Aorta (tissue), 5 donors: ENCODE measurements at regions not wholly inside any gene's neighbourhood (a gene's known extent, or its start where the extent isn't known, plus 50 kb on each side); places are given as distances from the start of the nearest gene placed in this dataset.

ENCODE experiments used
- ATAC-seq: fragments of 200-7000 bp; cut with Tn5 transposase; one replicate; pipeline ENCODE4 v1.9.1; 2022; ENCODE audit warnings: moderate library complexity; ENCODE audit not compliant: low FRiP score
- DNase-seq, 2 donors: peaks; one replicate each; pipeline ENCODE4 v3.0.0-alpha.2; 2020
- H3K27ac ChIP-seq, 2 donors: one replicate each; pipeline ENCODE4 v1.5.1; 2013; ENCODE audit warnings: low read length in 2 of 2, mild to moderate bottlenecking in 2 of 2, moderate library complexity in 2 of 2, control low read depth in 1 of 2, inconsistent platforms in 1 of 2, low read depth in 1 of 2
- H3K27me3 ChIP-seq, 2 donors: one replicate each; pipeline ENCODE4 v1.6.1; 2013; ENCODE audit warnings: control low read depth in 1 of 2, low read length in 1 of 2, mild to moderate bottlenecking in 1 of 2, moderate library complexity in 1 of 2; ENCODE audit not compliant: insufficient read depth in 2 of 2, control insufficient read depth in 1 of 2
- H3K36me3 ChIP-seq, 2 donors: one replicate each; pipeline ENCODE4 v1.6.1; 2013; ENCODE audit warnings: control low read depth in 1 of 2, low read length in 1 of 2, mild to moderate bottlenecking in 1 of 2; ENCODE audit not compliant: insufficient read depth in 2 of 2, control insufficient read depth in 1 of 2
- H3K4me1 ChIP-seq, 2 donors: one replicate each; pipeline ENCODE4 v1.6.1; 2013; ENCODE audit warnings: low read length in 2 of 2, control low read depth in 1 of 2, mild to moderate bottlenecking in 1 of 2, moderate library complexity in 1 of 2; ENCODE audit not compliant: insufficient read depth in 2 of 2, control insufficient read depth in 1 of 2
- H3K4me3 ChIP-seq, 2 donors: one replicate each; pipeline ENCODE4 v1.5.1; 2013; ENCODE audit warnings: low read length in 2 of 2, control low read depth in 1 of 2, mild to moderate bottlenecking in 1 of 2
- H3K9me3 ChIP-seq: one replicate; pipeline ENCODE4 v1.6.1; 2013; ENCODE audit warnings: mild to moderate bottlenecking, low read length; ENCODE audit not compliant: control insufficient read depth
- WGBS, 2 donors: extraction: QIAGEN DNeasy Blood & Tissue Kit; methylation state at CpG; one replicate each; pipeline ENCODE4 v1.1.7; 2013; 5-methylcytosine and 5-hydroxymethylcytosine counted together
- intact Hi-C, 2 donors: fragments of 100-400 bp; cut with DNase I; formaldehyde crosslinking; loops; one replicate each; pipeline versions ENCODE4 v1.14.2 to v1.15.0; 2022
- donor health status: healthy with polysubstance abuse.
- donor health status: Bipolar disorder and iron deficiency.
- donor health status: DM: no; HTN: no; CAD: no.
- donor health status: DM: no; HTN: no; CAD: no.
- donor health status: DM: yes; HTN: yes; CAD: no.

DNA sequence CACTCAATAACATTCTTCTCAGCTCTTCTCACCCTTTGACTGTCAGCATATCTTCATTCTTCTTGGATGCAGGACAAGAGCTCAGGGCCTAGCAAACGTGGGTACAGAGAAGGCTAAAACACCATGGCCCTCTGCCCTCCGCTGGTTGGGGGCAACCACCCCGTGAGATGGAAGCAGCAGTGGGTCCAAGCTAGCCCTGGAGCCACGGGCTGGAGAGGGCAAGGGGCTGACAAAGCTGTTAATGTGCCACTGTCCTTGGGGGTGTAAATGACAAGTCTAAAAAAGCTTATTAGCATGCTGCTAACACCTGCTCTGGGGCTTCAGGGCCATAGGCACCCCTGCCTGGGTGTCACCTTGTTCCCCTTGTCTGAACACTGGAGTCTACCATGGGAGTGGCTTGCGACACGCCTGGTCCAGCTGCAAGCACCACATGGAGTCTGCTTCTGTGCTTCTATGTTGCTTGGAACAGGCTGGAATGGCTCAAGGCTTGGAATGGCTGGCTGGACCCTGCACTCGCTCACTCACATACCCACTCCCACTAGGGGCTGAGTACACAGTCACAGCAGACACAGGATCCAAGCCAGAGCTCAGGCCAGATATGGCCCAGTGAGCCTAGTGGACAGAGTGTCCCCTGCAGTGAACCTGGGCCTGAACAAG lies 246.0 kb downstream of the PCDH10 start:
- no peak overlapping the region for H3K4me3 ChIP-seq
- ATAC-seq (peak; percentile 12), DNase-seq (no peak)
- H3K27me3 ChIP-seq, result no peaks in the 10 kb centered on the region
- H3K4me1 ChIP-seq, result no peaks in the 10 kb centered on the region
- intact Hi-C loops, result no loop called here
- no peaks in the 10 kb centered on the region for H3K36me3 ChIP-seq
- peaks cover 1% of the 10 kb centered on the region for H3K9me3 ChIP-seq
- no peak overlapping the region for H3K27ac ChIP-seq
- 90% methylated on average over 7 of the region's 7 CpGs for WGBS, 2 donors

DNA sequence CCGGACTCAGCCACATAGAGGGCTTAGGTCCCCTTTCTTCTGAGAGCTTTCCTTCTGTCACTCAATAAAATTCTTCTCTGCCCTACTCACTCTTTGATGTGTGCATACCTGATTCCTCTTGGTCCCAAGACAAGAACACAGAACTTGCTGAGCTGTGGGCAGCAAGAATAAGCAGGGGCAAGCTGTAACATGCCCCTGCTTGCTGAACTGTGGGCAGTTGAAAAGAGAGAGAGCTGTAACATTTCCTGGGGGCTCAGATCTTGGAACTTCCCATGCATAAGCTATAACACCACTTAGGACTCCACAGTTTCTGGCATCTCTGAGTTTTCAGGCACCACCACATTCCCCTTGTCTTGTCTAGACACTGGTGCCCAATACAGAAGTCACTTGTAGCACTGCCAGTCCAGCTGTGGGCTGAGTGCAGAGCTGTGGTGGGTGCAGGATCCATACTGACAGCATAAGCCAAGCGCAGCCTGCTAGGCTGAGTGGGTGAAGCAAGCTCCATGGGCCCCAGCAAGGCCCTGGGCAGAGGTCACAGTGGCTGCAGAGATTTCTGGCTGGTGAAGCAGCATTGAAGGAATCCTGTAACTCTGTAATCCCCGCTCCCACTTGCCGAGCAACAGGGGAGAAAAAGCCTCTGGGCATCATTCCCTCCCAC lies 241.2 kb downstream of the PCDH10 start:
- Histone ChIP-seq H3K9me3 (peaks cover 1% of the 10 kb centered on the region), H3K4me1 (no peaks in the 10 kb centered on the region), H3K4me3 (no peak overlapping the region), H3K36me3 (no peaks in the 10 kb centered on the region), H3K27me3 (no peaks in the 10 kb centered on the region), H3K27ac (no peak overlapping the region)
- DNase-seq (no peak), ATAC-seq (peak; percentile 49)
- intact Hi-C loops, result no loop called here
- 92 to 95% methylated on average over 4 of the region's 4 CpGs for WGBS, 2 donors

DNA sequence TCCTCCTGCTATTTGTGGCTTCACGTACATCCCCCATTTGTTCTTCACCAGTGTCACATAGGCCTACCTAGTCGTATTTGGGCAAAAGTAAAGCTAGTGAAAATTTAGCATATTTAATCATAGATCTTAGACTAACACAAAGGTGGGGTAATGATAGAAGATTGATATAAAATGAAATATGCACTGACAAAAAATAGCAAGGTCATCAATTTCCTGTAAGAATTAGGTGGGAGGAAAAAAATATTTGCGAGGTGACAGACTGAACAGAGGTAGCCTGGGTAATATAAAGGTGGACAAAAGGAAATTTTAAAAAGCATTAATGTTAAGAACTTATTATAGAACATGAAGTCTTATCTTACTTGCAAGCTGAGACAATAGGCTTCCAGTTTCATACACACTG lies 239.9 kb downstream of the PCDH10 start:
- Histone ChIP-seq H3K9me3 (peaks cover 1% of the 10 kb centered on the region), H3K4me1 (no peaks in the 10 kb centered on the region), H3K36me3 (no peaks in the 10 kb centered on the region), H3K4me3 (no peak overlapping the region), H3K27ac (no peak overlapping the region), H3K27me3 (no peaks in the 10 kb centered on the region)
- ATAC-seq (no peak), DNase-seq (no peak)
- WGBS, 2 donors, result 87% methylated on average over 3 of the region's 3 CpGs
- intact Hi-C loops, result no loop called here

DNA sequence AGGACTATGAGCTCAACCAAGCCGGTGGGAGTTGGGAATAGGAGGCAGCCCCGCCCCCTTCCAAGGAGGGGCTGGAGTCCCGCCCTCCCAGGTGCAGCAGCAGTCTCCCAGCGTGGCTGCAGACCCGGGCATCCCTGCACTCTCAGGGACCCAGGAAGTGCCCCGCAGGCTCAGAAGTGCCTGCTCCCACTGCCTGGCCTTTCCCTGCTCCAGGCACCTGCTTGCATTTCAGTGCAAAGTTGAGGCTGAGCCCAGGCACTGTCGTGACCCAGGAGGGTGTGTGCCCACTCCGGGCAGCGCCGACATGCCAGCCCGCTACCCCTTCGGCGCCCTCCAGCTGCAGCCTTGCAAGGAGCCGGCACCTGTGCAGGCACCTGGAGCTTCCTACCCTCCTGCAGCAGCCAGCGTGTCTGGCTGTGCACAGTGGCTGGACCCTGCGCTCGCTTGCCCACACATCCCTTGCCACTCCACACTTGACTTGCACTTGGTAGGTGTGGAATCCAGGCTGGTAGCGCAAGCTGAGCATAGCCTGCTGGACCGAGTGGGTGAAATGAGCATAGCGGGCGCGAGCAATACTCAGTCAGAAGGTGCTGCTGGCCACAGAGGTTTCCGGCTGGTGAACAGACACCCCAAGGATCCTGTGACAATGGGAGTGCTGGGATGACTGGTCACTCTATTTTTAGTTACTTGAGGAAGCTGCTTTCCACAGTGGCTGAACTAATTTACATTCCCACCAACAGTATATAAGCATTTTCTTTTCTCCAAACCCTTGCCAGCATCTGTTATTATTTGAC lies 236.3 kb downstream of the PCDH10 start:
- H3K4me3 ChIP-seq, result no peak overlapping the region
- intact Hi-C loops, result no loop called here
- no peak for ATAC-seq
- no peaks in the 10 kb centered on the region for H3K36me3 ChIP-seq
- H3K9me3 ChIP-seq, result peaks cover under 1% of the 10 kb centered on the region
- H3K27me3 ChIP-seq, result no peaks in the 10 kb centered on the region
- no peaks in the 10 kb centered on the region for H3K4me1 ChIP-seq
- no peak for DNase-seq
- no peak overlapping the region for H3K27ac ChIP-seq
- 92 to 93% methylated on average over 20 to 23 of the region's 23 CpGs for WGBS, 2 donors

DNA sequence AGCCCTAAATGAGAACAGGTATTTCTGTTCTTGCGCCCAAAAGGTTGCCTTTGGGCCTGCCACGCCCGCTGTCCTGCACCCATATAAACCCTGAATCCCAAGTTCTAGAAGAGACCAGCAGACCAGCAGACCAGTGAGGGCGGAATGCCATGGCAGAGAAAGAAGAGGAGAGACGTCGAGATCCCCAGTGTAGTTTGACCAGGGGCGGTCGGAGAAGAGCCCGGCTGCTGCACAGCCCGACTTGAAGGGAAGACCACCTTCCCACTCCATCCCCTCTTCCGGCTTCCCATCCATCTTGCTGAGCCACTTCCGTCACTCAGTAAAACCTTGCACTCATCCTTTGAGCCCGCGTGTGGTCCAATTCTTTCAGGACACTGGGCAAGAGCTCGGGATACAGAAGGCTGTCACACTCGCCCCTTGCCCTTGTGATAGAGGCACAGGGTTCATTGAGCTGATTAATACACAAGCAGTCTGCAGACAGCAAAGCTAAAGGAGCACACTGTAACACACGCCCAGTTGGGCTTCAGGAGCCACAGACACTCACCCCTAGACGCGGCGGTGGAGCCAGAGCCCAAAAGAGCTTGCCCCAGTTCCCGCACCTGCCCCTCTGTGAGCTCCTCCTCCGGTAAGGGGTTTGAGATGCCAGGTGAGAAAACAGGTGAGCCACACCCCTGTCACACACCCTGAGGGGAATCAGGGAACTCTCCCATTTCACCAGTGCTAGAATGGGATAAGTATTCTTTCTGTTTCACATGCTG lies 230.8 kb downstream of the PCDH10 start:
- H3K9me3 ChIP-seq, result no peaks in the 10 kb centered on the region
- intact Hi-C loops, result no loop called here
- H3K4me3 ChIP-seq, result no peak overlapping the region
- no peaks in the 10 kb centered on the region for H3K36me3 ChIP-seq
- no peaks in the 10 kb centered on the region for H3K4me1 ChIP-seq
- ATAC-seq, result no peak
- H3K27ac ChIP-seq, result no peak overlapping the region
- DNase-seq, result no peak
- no peaks in the 10 kb centered on the region for H3K27me3 ChIP-seq
- WGBS, 2 donors, result 93 to 95% methylated on average over 22 of the region's 22 CpGs

DNA sequence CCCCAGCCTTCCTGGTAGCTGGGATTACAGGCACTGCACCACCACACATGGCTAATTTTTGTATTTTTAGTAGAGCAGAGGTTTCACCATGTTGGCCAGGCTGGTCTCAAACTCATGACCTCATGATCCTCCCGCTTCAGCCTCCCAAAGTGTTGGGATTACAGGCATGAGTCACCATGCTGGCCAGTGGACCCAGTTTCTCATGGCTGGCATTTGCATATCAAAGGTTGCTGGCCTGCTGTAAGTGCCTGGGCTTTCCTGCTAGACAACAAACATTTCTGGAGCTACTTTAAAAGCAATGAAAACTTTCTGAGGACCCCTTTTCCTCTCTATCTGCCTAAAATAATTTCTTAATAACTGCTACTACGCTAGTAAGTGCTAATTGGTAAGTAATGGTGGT lies 228.2 kb downstream of the PCDH10 start:
- no peaks in the 10 kb centered on the region for H3K36me3 ChIP-seq
- DNase-seq (no peak), ATAC-seq (no peak)
- no peaks in the 10 kb centered on the region for H3K4me1 ChIP-seq
- intact Hi-C loops, result no loop called here
- no peaks in the 10 kb centered on the region for H3K9me3 ChIP-seq
- H3K4me3 ChIP-seq, result no peak overlapping the region
- H3K27ac ChIP-seq, result no peak overlapping the region
- WGBS, 2 donors, result 84 to 94% methylated on average over 2 of the region's 2 CpGs
- H3K27me3 ChIP-seq, result no peaks in the 10 kb centered on the region

DNA sequence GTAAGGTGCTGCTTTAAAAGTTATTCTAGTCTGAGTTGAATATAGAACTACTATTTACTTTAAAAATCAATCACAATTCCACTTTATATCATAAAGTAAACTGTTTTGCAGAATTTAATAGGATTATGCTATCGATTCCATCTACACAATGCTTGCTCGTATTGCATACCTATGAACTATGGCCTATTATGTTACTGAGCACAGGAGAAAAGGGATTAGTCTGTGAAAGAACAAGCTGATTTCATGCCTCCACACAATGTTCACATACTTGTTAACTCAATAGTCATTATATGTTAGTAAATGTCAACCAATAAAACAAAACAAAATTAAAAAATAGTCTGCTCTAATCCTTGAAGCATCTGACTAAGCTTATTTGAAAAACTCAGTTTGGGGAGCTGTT lies 223.6 kb downstream of the PCDH10 start:
- DNase-seq (no peak), ATAC-seq (no peak)
- no peak overlapping the region for H3K4me3 ChIP-seq
- no peaks in the 10 kb centered on the region for H3K9me3 ChIP-seq
- intact Hi-C loops, result no loop called here
- H3K4me1 ChIP-seq, result no peaks in the 10 kb centered on the region
- H3K27ac ChIP-seq, result no peak overlapping the region
- H3K27me3 ChIP-seq, result no peaks in the 10 kb centered on the region
- no peaks in the 10 kb centered on the region for H3K36me3 ChIP-seq
- WGBS, 2 donors, result 87 to 90% methylated on average over 2 of the region's 2 CpGs

DNA sequence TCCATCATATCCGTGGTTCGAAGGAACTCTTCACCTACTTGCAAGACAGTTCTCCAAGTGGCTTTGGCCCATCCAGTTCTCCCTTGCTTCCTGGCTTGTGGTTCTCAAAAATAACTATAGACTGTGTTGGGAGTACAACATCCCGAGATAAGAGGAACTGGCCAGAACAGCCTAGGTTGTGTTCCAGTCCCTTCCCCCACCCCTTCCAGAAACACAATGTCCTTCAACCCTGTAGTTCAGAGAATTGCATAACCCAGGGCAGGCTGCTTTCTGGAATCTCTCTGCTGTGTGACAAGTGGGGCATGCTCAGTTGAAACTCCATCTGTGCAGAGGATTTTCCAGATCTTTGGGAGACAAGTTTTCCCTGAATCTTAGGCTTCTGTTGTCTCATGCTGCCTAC lies 206.5 kb downstream of the PCDH10 start:
- DNase-seq (no peak), ATAC-seq (peak; percentile 46)
- Histone ChIP-seq H3K9me3 (no peaks in the 10 kb centered on the region), H3K27me3 (no peaks in the 10 kb centered on the region), H3K4me3 (no peak overlapping the region), H3K27ac (no peak overlapping the region), H3K4me1 (no peaks in the 10 kb centered on the region), H3K36me3 (no peaks in the 10 kb centered on the region)
- intact Hi-C loops, result no loop called here
- WGBS, 2 donors, result 71 to 75% methylated on average over 3 of the region's 3 CpGs
